ENCODE measurements at regions not wholly inside any gene's neighbourhood (a gene's known extent, or its start where the extent isn't known, plus 50 kb on each side); places are given as distances from the start of the nearest gene placed in this dataset.
"Not testable (repeated sequence)": the region's sequence is repeated elsewhere in the genome, so short reads cannot be mapped to it uniquely, and the experiment has no call there.

DNA sequence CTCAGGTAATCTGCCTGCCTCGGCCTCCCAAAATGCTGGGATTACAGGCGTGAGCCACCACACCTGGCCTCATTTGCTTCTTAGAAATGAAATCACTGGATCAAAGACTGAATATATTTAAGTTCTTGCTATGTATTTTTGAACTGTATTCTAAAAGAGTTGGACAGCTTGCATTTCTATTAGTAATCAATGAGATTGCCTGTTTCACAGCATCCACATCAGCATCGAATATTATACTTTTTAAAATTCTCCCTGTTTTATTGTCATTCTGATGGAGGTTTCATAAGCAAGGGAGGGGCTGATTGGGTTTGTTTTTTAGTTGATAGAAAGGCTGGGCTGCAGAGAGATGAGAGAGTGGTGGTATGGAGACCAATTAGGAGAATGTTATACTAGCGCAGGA, 68.7 kb upstream of the CREB3L1 start:
- DNase-seq (ENCODE audit: low spot score) (no peak), ATAC-seq (ENCODE audit: low read depth) (no peak)
- H3K27ac ChIP-seq (ENCODE audit: poor library complexity, severe bottlenecking), result no peak overlapping the region
- no peaks in the 10 kb centered on the region for H3K36me3 ChIP-seq (ENCODE audit: low read depth)
- H3K9me3 ChIP-seq (ENCODE audit: severe bottlenecking), result no peaks in the 10 kb centered on the region
- no peaks in the 10 kb centered on the region for H3K4me1 ChIP-seq (ENCODE audit: insufficient read depth, poor library complexity, severe bottlenecking)
- TF ChIP-seq CTCF (IDR thresholded peaks at IDR 0.05; ENCODE audit: poor library complexity, severe bottlenecking), result no peak
- H3K27me3 ChIP-seq (ENCODE audit: insufficient read depth, poor library complexity, severe bottlenecking), result no peaks in the 10 kb centered on the region
- H3K4me3 ChIP-seq (ENCODE audit: severe bottlenecking), result no peak overlapping the region

DNA sequence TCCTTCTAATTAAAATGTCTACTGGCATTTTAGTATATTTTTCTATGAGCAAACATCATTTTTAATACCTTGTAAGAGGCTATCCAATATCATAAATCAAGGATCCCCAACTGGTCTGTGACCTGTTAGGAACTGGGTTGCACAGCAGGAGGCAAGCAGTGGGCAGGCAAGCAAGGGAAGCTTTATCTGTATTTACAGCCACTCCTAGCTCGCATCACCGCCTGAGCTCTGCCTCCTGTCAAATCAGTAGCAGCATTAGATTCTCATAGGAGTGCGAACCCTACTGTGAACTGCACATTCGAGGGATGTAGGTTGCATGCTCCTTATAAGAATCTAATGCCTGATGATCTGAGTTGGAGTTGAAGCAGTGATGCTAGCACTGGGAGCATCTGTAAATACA, 70.2 kb upstream of the CREB3L1 start:
- no peaks in the 10 kb centered on the region for H3K27me3 ChIP-seq (ENCODE audit: insufficient read depth, poor library complexity, severe bottlenecking)
- no peak for TF ChIP-seq CTCF (IDR thresholded peaks at IDR 0.05; ENCODE audit: poor library complexity, severe bottlenecking)
- no peak for ATAC-seq (ENCODE audit: low read depth)
- no peaks in the 10 kb centered on the region for H3K4me1 ChIP-seq (ENCODE audit: insufficient read depth, poor library complexity, severe bottlenecking)
- no peak for DNase-seq (ENCODE audit: low spot score)
- no peaks in the 10 kb centered on the region for H3K36me3 ChIP-seq (ENCODE audit: low read depth)
- H3K27ac ChIP-seq (ENCODE audit: poor library complexity, severe bottlenecking), result no peak overlapping the region
- H3K4me3 ChIP-seq (ENCODE audit: severe bottlenecking), result no peak overlapping the region
- H3K9me3 ChIP-seq (ENCODE audit: severe bottlenecking), result no peaks in the 10 kb centered on the region

DNA sequence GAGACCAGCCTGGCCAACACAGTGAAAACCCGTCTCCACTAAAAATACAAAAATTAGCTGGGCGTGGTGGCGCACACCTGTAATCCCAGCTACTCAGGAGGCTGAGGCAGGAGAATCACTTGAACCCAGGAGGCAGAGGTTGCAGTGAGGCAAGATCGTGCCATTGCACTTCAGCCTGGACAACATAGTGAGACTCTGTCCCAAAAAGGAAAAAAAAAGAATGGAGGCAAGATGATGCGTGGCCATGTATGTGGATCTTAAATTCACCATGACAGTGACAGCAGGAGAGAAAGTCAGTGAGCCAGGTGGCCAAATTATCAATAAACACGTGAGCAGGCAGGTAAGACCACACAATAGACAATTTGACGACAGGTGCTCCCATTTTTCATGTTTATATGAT, 73.0 kb upstream of the CREB3L1 start:
- not testable (repeated sequence) for ATAC-seq (ENCODE audit: low read depth); H3K36me3 ChIP-seq (ENCODE audit: low read depth); H3K4me1 ChIP-seq (ENCODE audit: insufficient read depth, poor library complexity, severe bottlenecking); H3K4me3 ChIP-seq (ENCODE audit: severe bottlenecking); H3K9me3 ChIP-seq (ENCODE audit: severe bottlenecking); DNase-seq (ENCODE audit: low spot score); H3K27me3 ChIP-seq (ENCODE audit: insufficient read depth, poor library complexity, severe bottlenecking); H3K27ac ChIP-seq (ENCODE audit: poor library complexity, severe bottlenecking)

DNA sequence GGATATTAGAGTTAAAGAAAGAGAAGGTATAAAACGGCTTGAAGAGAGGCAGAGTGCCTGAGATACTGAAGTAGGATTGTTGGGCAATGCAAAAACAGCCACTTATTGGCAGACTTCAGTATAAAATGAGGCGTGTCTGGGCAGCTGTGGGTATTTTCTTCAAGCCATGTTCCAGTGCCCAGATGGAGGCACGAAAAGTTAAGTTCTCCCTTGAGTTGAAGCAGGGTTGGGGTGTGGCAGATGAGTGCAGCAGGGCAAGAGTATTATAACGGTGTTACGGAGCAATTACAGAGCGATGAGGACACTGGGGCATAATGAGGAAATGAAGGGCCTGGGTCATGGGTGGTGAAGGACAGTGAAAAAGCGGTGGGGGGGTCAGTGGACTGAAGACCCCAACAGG, 73.7 kb upstream of the CREB3L1 start:
- DNase-seq (ENCODE audit: low spot score), result no peak
- no peak for TF ChIP-seq CTCF (IDR thresholded peaks at IDR 0.05; ENCODE audit: poor library complexity, severe bottlenecking)
- Histone ChIP-seq H3K27ac (ENCODE audit: poor library complexity, severe bottlenecking) (no peak overlapping the region), H3K4me3 (ENCODE audit: severe bottlenecking) (no peak overlapping the region), H3K27me3 (ENCODE audit: insufficient read depth, poor library complexity, severe bottlenecking) (no peaks in the 10 kb centered on the region), H3K9me3 (ENCODE audit: severe bottlenecking) (no peaks in the 10 kb centered on the region), H3K4me1 (ENCODE audit: insufficient read depth, poor library complexity, severe bottlenecking) (no peaks in the 10 kb centered on the region), H3K36me3 (ENCODE audit: low read depth) (no peaks in the 10 kb centered on the region)
- no peak for ATAC-seq (ENCODE audit: low read depth)

- no peak overlapping the region for H3K4me3 ChIP-seq (ENCODE audit: severe bottlenecking)
- no peaks in the 10 kb centered on the region for H3K27me3 ChIP-seq (ENCODE audit: insufficient read depth, poor library complexity, severe bottlenecking)
- H3K36me3 ChIP-seq (ENCODE audit: low read depth), result no peaks in the 10 kb centered on the region
- H3K4me1 ChIP-seq (ENCODE audit: insufficient read depth, poor library complexity, severe bottlenecking), result no peaks in the 10 kb centered on the region
- no peak for ATAC-seq (ENCODE audit: low read depth)
- no peak for TF ChIP-seq CTCF (IDR thresholded peaks at IDR 0.05; ENCODE audit: poor library complexity, severe bottlenecking)
- no peak for DNase-seq (ENCODE audit: low spot score)
- H3K27ac ChIP-seq (ENCODE audit: poor library complexity, severe bottlenecking), result no peak overlapping the region
- no peaks in the 10 kb centered on the region for H3K9me3 ChIP-seq (ENCODE audit: severe bottlenecking)
Observed at GRCh38 chr11:46202696-46203391, 74.6 kb upstream of the CREB3L1 start.

All from RWPE2 (cell line).